ENCODE measurements at regions not wholly inside any gene's neighbourhood (a gene's known extent, or its start where the extent isn't known, plus 50 kb on each side); places are given as distances from the start of the nearest gene placed in this dataset.

GRCh38 chr1:5651964-5652821, 340.0 kb downstream of the NPHP4 start:
- H3K4me3 ChIP-seq (ENCODE audit: low read depth, low read length), result no peak overlapping the region
- DNase-seq (ENCODE audit: low read depth), result no peak
- no peak for TF ChIP-seq CTCF (IDR thresholded peaks at IDR 0.05; ENCODE audit: insufficient read depth, low read depth, low read length, missing control alignments)

- H3K4me3 ChIP-seq (ENCODE audit: low read depth, low read length), result no peak overlapping the region
- TF ChIP-seq CTCF (IDR thresholded peaks at IDR 0.05; ENCODE audit: insufficient read depth, low read depth, low read length, missing control alignments), result no peak
- no peak for DNase-seq (ENCODE audit: low read depth)
These were observed 340.8 kb downstream of the NPHP4 start for GRCh38 chr1:5651473-5651872.

GRCh38 chr1:5651027-5651410, 341.2 kb downstream of the NPHP4 start:
- no peak overlapping the region for H3K4me3 ChIP-seq (ENCODE audit: low read depth, low read length)
- TF ChIP-seq CTCF (IDR thresholded peaks at IDR 0.05; ENCODE audit: insufficient read depth, low read depth, low read length, missing control alignments), result no peak
- no peak for DNase-seq (ENCODE audit: low read depth)

- TF ChIP-seq CTCF (IDR thresholded peaks at IDR 0.05; ENCODE audit: insufficient read depth, low read depth, low read length, missing control alignments), result no peak
- no peak overlapping the region for H3K4me3 ChIP-seq (ENCODE audit: low read depth, low read length)
- DNase-seq (ENCODE audit: low read depth), result no peak
These were observed 341.8 kb downstream of the NPHP4 start for GRCh38 chr1:5650283-5651026.

- DNase-seq (ENCODE audit: low read depth), result no peak
- no peak overlapping the region for H3K4me3 ChIP-seq (ENCODE audit: low read depth, low read length)
- no peak for TF ChIP-seq CTCF (IDR thresholded peaks at IDR 0.05; ENCODE audit: insufficient read depth, low read depth, low read length, missing control alignments)
These were observed 342.4 kb downstream of the NPHP4 start for GRCh38 chr1:5649795-5650194.

GRCh38 chr1:5649166-5649551, 343.1 kb downstream of the NPHP4 start:
- no peak for DNase-seq (ENCODE audit: low read depth)
- no peak overlapping the region for H3K4me3 ChIP-seq (ENCODE audit: low read depth, low read length)
- no peak for TF ChIP-seq CTCF (IDR thresholded peaks at IDR 0.05; ENCODE audit: insufficient read depth, low read depth, low read length, missing control alignments)

All from GM12865 (cell line).